Neural cell (in vitro differentiated cells): ENCODE measurements at regions not wholly inside any gene's neighbourhood (a gene's known extent, or its start where the extent isn't known, plus 50 kb on each side); places are given as distances from the start of the nearest gene placed in this dataset.

ENCODE experiments used
- H2AFZ ChIP-seq: fragments of 200-600, 300-800 bp; sonication (generic), shearing (Covaris generic); 2 replicates; pipeline ENCODE4 v1.6.0; 2014; ENCODE audit warnings: low read depth, mild to moderate bottlenecking, antibody characterized with exemption, low read length, moderate library complexity
- H3F3A ChIP-seq: fragments of 200-600 bp; shearing (Covaris generic); 2 replicates; pipeline ENCODE4 v1.6.1; 2016; ENCODE audit warnings: mild to moderate bottlenecking, moderate library complexity, mixed read lengths, antibody characterized with exemption, low read length; ENCODE audit not compliant: insufficient read depth, poor library complexity, severe bottlenecking
- H3K27ac ChIP-seq: fragments of 200-600, 300-800 bp; sonication (generic), shearing (Covaris generic); 2 replicates; pipeline ENCODE4 v1.5.1; 2014; ENCODE audit warnings: mild to moderate bottlenecking, low read length, moderate library complexity
- H3K27me3 ChIP-seq: fragments of 300-800, 200-600 bp; sonication (generic), shearing (Covaris generic); 2 replicates; pipeline ENCODE4 v1.6.0; 2014; ENCODE audit warnings: mild to moderate bottlenecking, low read depth, low read length, moderate library complexity; ENCODE audit not compliant: insufficient read depth
- H3K36me3 ChIP-seq: fragments of 300-800, 200-600 bp; sonication (generic), shearing (Covaris generic); 2 replicates; pipeline ENCODE4 v1.5.1; 2014; ENCODE audit warnings: mild to moderate bottlenecking, antibody characterized with exemption, low read length, moderate library complexity; ENCODE audit not compliant: insufficient read depth
- H3K4me2 ChIP-seq: fragments of 300-800, 200-600 bp; sonication (generic), shearing (Covaris generic); 2 replicates; pipeline ENCODE4 v1.6.0; 2014; ENCODE audit warnings: mild to moderate bottlenecking, low read length
- H3K4me3 ChIP-seq: fragments of 300-800, 200-600 bp; sonication (generic), shearing (Covaris generic); 2 replicates; pipeline ENCODE4 v1.5.1; 2014; ENCODE audit warnings: mild to moderate bottlenecking, low read length, moderate library complexity
- H3K79me2 ChIP-seq: fragments of 200-600 bp; shearing (Covaris generic); replicated peaks from 2 replicates; pipeline ENCODE4 v1.6.0; 2014; ENCODE audit warnings: mild to moderate bottlenecking, low read length, moderate library complexity; ENCODE audit not compliant: insufficient read depth
- H3K9ac ChIP-seq: fragments of 300-800, 200-600 bp; sonication (generic), shearing (Covaris generic); 2 replicates; pipeline ENCODE4 v1.6.1; 2016; ENCODE audit warnings: mild to moderate bottlenecking, low read length, mixed read lengths
- H3K9me2 ChIP-seq: fragments of 200-600 bp; shearing (Covaris generic); 2 replicates; pipeline ENCODE4 v1.6.1; 2016; ENCODE audit warnings: mild to moderate bottlenecking, low read length, mixed read lengths; ENCODE audit not compliant: insufficient read depth
- H3K9me3 ChIP-seq: fragments of 200-600, 300-800 bp; sonication (generic), shearing (Covaris generic); 2 replicates; pipeline ENCODE4 v1.6.1; 2016; ENCODE audit warnings: mild to moderate bottlenecking, mixed run types, low read length, moderate library complexity, mixed read lengths
- H4K20me1 ChIP-seq: fragments of 200-600 bp; shearing (Covaris generic); 2 replicates; pipeline ENCODE4 v1.6.1; 2016; ENCODE audit warnings: mild to moderate bottlenecking, mixed run types; ENCODE audit not compliant: insufficient read depth
- CTCF ChIP-seq: fragments of 450-650 bp; IDR thresholded peaks from 2 replicates; pipeline ENCODE4 v1.5.1; 2014; ENCODE audit warnings: antibody characterized with exemption, mild to moderate bottlenecking, moderate library complexity; ENCODE audit not compliant: poor library complexity, severe bottlenecking
- EP300 ChIP-seq: fragments of 450-650 bp; conservative IDR thresholded peaks from 2 replicates; pipeline ENCODE4 v1.6.1; 2014; ENCODE audit warnings: antibody characterized with exemption, mild to moderate bottlenecking, moderate library complexity; ENCODE audit not compliant: poor library complexity, severe bottlenecking
- EZH2 ChIP-seq: fragments of 200-600, 300-800 bp; shearing (Covaris generic), sonication (generic); IDR thresholded peaks from 2 replicates; pipeline ENCODE4 v1.6.1; 2014; ENCODE audit warnings: antibody characterized with exemption, low read length, borderline replicate concordance, mild to moderate bottlenecking; ENCODE audit not compliant: insufficient read depth, poor library complexity, severe bottlenecking
- MXI1 ChIP-seq: fragments of 450-650 bp; conservative IDR thresholded peaks from 2 replicates; pipeline ENCODE4 v1.6.1; 2014; ENCODE audit warnings: antibody characterized with exemption, mild to moderate bottlenecking; ENCODE audit not compliant: poor library complexity, severe bottlenecking
- POLR2AphosphoS5 ChIP-seq: IDR thresholded peaks from 2 replicates; pipeline ENCODE4 v1.6.1; 2012
- RAD21 ChIP-seq: fragments of 450-650 bp; conservative IDR thresholded peaks from 2 replicates; pipeline ENCODE4 v1.6.1; 2014; ENCODE audit warnings: antibody characterized with exemption, mild to moderate bottlenecking, moderate library complexity
- REST ChIP-seq: IDR thresholded peaks from 2 replicates; pipeline ENCODE4 v1.6.1; 2012; ENCODE audit warnings: borderline replicate concordance
- SMC3 ChIP-seq: fragments of 450-650 bp; conservative IDR thresholded peaks from 2 replicates; pipeline ENCODE4 v1.6.1; 2014; ENCODE audit warnings: antibody characterized with exemption, mild to moderate bottlenecking, moderate library complexity; ENCODE audit not compliant: poor library complexity
- TAF1 ChIP-seq: IDR thresholded peaks from 2 replicates; pipeline ENCODE4 v1.6.1; 2012; ENCODE audit warnings: low read depth

- Histone ChIP-seq H3K79me2 (no peaks in the 10 kb centered on the region), H3K36me3 (no peaks in the 10 kb centered on the region), H3K9ac (no peak overlapping the region), H3K27me3 (no peaks in the 10 kb centered on the region), H3K27ac (no peak overlapping the region), H3K9me3 (no peaks in the 10 kb centered on the region), H3F3A (no peaks in the 10 kb centered on the region), H3K4me3 (no peak overlapping the region), H3K9me2 (no peaks in the 10 kb centered on the region), H4K20me1 (no peaks in the 10 kb centered on the region), H3K4me2 (no peak overlapping the region), H2AFZ (no peak overlapping the region)
- TF ChIP-seq REST (no peak), SMC3 (no peak), EP300 (no peak), EZH2 (no peak), TAF1 (no peak), CTCF (no peak), MXI1 (no peak), RAD21 (no peak)
These were observed 175.2 kb upstream of the NLRP1 start for GRCh38 chr17:5759501-5759925.

GRCh38 chr17:5762191-5762590 is 177.9 kb upstream of the NLRP1 start:
- no peak overlapping the region for H3K9ac ChIP-seq
- H3K79me2 ChIP-seq: no peaks in the 10 kb centered on the region
- H3K27ac ChIP-seq: no peak overlapping the region
- no peaks in the 10 kb centered on the region for H3K9me3 ChIP-seq
- H4K20me1 ChIP-seq: no peaks in the 10 kb centered on the region
- no peaks in the 10 kb centered on the region for H3K9me2 ChIP-seq
- H2AFZ ChIP-seq: no peak overlapping the region
- no peak overlapping the region for H3K4me3 ChIP-seq
- no peaks in the 10 kb centered on the region for H3F3A ChIP-seq
- no peaks in the 10 kb centered on the region for H3K36me3 ChIP-seq
- H3K4me2 ChIP-seq: no peak overlapping the region
- TF ChIP-seq TAF1: no peak
- TF ChIP-seq POLR2AphosphoS5: no peak
- TF ChIP-seq RAD21: no peak
- no peaks in the 10 kb centered on the region for H3K27me3 ChIP-seq
